ENCODE measurements at regions not wholly inside any gene's neighbourhood (a gene's known extent, or its start where the extent isn't known, plus 50 kb on each side); places are given as distances from the start of the nearest gene placed in this dataset.

DNA sequence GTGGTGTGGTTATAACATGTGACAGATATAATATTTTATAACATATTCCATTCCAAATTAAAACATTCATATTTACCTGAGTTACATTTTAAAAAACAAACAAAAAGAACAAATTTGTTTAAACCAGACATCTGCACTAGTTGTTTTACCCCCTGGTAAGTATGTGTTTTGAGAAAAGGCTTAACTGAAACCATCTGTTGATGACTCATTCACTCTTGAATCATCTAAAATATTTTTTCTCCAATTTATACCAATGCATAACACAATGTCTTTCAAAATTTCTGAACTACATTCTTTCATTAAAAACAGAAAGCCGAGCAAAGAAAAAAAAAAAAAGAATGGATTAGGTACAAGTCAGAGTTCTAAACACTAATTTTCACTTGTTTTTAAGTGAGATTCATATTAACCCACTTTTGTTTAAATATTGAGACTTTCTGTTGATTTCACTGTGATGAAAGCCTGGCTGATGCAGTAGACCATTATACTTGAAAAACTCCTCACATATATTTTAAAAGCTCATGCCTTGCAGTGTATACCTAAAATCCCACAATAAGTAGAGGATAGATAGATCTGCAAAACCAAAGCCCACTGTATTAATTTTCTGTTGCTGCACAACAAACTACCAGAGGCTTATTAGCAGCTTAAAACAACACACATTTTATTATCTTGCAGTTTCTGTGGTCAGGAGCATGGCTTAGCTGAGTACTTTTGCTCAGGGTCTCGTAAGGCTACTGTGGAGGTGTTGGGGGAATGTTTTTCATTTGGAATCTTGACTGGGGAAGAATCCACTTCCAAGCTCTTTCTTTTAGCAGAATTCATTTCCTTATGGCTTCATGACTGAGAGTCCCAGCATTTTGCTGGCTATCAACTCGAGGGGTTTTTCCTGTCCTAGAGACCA is 221.5 kb downstream of the PCDH18 start:
- TF ChIP-seq GLIS1 (tag by site-specific recombination; IDR thresholded peaks at IDR 0.05), result 0 out of 2 replicates have a peak, but pooled peaks have one; percentile 7
- TF ChIP-seq, protein P1, sequence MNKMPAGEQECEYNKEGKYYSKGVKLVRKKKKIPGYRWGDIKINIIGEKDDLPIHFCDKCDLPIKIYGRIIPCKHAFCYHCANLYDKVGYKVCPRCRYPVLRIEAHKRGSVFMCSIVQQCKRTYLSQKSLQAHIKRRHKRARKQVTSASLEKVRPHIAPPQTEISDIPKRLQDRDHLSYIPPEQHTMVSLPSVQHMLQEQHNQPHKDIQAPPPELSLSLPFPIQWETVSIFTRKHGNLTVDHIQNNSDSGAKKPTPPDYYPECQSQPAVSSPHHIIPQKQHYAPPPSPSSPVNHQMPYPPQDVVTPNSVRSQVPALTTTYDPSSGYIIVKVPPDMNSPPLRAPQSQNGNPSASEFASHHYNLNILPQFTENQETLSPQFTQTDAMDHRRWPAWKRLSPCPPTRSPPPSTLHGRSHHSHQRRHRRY (tag by site-specific recombination; IDR thresholded peaks at IDR 0.05), result no peak
- TF ChIP-seq, protein P2, sequence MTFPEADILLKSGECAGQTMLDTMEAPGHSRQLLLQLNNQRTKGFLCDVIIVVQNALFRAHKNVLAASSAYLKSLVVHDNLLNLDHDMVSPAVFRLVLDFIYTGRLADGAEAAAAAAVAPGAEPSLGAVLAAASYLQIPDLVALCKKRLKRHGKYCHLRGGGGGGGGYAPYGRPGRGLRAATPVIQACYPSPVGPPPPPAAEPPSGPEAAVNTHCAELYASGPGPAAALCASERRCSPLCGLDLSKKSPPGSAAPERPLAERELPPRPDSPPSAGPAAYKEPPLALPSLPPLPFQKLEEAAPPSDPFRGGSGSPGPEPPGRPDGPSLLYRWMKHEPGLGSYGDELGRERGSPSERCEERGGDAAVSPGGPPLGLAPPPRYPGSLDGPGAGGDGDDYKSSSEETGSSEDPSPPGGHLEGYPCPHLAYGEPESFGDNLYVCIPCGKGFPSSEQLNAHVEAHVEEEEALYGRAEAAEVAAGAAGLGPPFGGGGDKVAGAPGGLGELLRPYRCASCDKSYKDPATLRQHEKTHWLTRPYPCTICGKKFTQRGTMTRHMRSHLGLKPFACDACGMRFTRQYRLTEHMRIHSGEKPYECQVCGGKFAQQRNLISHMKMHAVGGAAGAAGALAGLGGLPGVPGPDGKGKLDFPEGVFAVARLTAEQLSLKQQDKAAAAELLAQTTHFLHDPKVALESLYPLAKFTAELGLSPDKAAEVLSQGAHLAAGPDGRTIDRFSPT (tag by site-specific recombination; IDR thresholded peaks at IDR 0.05), result no peak
- TF ChIP-seq ZNF660 (tag by site-specific recombination; IDR thresholded peaks at IDR 0.05), result no peak
- TF ChIP-seq ZBTB1 (tag by site-specific recombination; IDR thresholded peaks at IDR 0.05), result no peak
- TF ChIP-seq, protein P3, sequence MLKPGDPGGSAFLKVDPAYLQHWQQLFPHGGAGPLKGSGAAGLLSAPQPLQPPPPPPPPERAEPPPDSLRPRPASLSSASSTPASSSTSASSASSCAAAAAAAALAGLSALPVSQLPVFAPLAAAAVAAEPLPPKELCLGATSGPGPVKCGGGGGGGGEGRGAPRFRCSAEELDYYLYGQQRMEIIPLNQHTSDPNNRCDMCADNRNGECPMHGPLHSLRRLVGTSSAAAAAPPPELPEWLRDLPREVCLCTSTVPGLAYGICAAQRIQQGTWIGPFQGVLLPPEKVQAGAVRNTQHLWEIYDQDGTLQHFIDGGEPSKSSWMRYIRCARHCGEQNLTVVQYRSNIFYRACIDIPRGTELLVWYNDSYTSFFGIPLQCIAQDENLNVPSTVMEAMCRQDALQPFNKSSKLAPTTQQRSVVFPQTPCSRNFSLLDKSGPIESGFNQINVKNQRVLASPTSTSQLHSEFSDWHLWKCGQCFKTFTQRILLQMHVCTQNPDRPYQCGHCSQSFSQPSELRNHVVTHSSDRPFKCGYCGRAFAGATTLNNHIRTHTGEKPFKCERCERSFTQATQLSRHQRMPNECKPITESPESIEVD (tag by site-specific recombination; IDR thresholded peaks at IDR 0.05), result 0 out of 2 replicates have a peak, but pooled peaks have one; percentile 20
- TF ChIP-seq ZNF530 (tag by site-specific recombination; IDR thresholded peaks at IDR 0.05; ENCODE audit: low read depth), result no peak
- TF ChIP-seq, protein P4, sequence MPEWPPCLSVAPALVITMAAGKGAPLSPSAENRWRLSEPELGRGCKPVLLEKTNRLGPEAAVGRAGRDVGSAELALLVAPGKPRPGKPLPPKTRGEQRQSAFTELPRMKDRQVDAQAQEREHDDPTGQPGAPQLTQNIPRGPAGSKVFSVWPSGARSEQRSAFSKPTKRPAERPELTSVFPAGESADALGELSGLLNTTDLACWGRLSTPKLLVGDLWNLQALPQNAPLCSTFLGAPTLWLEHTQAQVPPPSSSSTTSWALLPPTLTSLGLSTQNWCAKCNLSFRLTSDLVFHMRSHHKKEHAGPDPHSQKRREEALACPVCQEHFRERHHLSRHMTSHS (tag by site-specific recombination; IDR thresholded peaks at IDR 0.05), result no peak
- TF ChIP-seq ZNF514 (tag by site-specific recombination; IDR thresholded peaks at IDR 0.05), result no peak
- Histone ChIP-seq H3K36me3 (ENCODE audit: control insufficient read depth in 2 of 2, insufficient read depth in 1 of 2, low read length in 2 of 2) (no peaks in the 10 kb centered on the region), H3K4me3 (ENCODE audit: low read depth, low read length) (no peak overlapping the region), H3K9me3 (ENCODE audit: control insufficient read depth, insufficient read depth, low read depth, low read length) (no peaks in the 10 kb centered on the region), H3K4me1 (ENCODE audit: control insufficient read depth, insufficient read depth, low read length) (no peaks in the 10 kb centered on the region), H3K27ac (ENCODE audit: extremely low read depth, low read depth, low read length) (no peak overlapping the region)
- CTCF ChIA-PET, result no interaction called here
- POLR2A ChIA-PET, result no interaction called here

DNA sequence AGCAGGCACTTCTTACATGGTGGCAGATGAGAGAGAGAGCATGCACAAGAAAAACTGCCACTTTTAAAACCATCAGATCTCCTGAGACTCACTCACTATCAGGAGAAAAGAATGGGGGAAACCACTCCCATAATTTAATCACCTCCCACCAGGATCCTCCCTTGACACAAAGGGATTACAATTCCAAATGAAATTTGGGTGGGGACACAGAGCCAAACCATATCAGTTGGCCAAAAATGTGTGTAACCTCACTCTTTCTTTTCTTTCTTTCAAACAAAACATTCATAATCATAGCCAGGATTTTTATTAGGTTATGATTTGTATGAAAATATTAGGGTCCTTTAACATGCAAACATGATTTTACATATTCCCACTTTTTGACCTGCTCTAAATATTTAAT is 222.1 kb downstream of the PCDH18 start:
- Histone ChIP-seq H3K4me3 (ENCODE audit: low read depth, low read length) (no peak overlapping the region), H3K27ac (ENCODE audit: extremely low read depth, low read depth, low read length) (no peak overlapping the region), H3K9me3 (ENCODE audit: control insufficient read depth, insufficient read depth, low read depth, low read length) (no peaks in the 10 kb centered on the region), H3K36me3 (ENCODE audit: control insufficient read depth in 2 of 2, insufficient read depth in 1 of 2, low read length in 2 of 2) (no peaks in the 10 kb centered on the region), H3K4me1 (ENCODE audit: control insufficient read depth, insufficient read depth, low read length) (no peaks in the 10 kb centered on the region)
- POLR2A ChIA-PET, result no interaction called here
- CTCF ChIA-PET, result no interaction called here
- TF ChIP-seq HOXD13 (CRISPR knock-in tag; IDR thresholded peaks at IDR 0.05; ENCODE audit: borderline replicate concordance) (no peak), ZNF416 (tag by site-specific recombination; IDR thresholded peaks at IDR 0.05) (no peak), ZNF624 (tag by site-specific recombination; IDR thresholded peaks at IDR 0.05) (no peak), ZNF274 (IDR thresholded peaks at IDR 0.05; ENCODE audit: low read length) (no peak), ZNF274 (tag by site-specific recombination; IDR thresholded peaks at IDR 0.05; ENCODE audit: borderline replicate concordance) (no peak), ZNF114 (tag by site-specific recombination; IDR thresholded peaks at IDR 0.05) (no peak), ZNF335 (tag by site-specific recombination; conservative IDR thresholded peaks at IDR 0.05) (no peak), TSHZ1 (tag by site-specific recombination; IDR thresholded peaks at IDR 0.05; ENCODE audit: borderline replicate concordance) (no peak), ZNF473 (tag by site-specific recombination; IDR thresholded peaks at IDR 0.05) (no peak), ZNF37A (tag by site-specific recombination; IDR thresholded peaks at IDR 0.05) (no peak)
- TF ChIP-seq, protein P5, sequence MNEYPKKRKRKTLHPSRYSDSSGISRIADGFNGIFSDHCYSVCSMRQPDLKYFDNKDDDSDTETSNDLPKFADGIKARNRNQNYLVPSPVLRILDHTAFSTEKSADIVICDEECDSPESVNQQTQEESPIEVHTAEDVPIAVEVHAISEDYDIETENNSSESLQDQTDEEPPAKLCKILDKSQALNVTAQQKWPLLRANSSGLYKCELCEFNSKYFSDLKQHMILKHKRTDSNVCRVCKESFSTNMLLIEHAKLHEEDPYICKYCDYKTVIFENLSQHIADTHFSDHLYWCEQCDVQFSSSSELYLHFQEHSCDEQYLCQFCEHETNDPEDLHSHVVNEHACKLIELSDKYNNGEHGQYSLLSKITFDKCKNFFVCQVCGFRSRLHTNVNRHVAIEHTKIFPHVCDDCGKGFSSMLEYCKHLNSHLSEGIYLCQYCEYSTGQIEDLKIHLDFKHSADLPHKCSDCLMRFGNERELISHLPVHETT (tag by site-specific recombination; IDR thresholded peaks at IDR 0.05), result no peak
- TF ChIP-seq, protein P6, sequence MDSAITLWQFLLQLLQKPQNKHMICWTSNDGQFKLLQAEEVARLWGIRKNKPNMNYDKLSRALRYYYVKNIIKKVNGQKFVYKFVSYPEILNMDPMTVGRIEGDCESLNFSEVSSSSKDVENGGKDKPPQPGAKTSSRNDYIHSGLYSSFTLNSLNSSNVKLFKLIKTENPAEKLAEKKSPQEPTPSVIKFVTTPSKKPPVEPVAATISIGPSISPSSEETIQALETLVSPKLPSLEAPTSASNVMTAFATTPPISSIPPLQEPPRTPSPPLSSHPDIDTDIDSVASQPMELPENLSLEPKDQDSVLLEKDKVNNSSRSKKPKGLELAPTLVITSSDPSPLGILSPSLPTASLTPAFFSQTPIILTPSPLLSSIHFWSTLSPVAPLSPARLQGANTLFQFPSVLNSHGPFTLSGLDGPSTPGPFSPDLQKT (IDR thresholded peaks at IDR 0.05; ENCODE audit: borderline replicate concordance, low read depth, low read length), result no peak
